ENCODE measurements at regions not wholly inside any gene's neighbourhood (a gene's known extent, or its start where the extent isn't known, plus 50 kb on each side); places are given as distances from the start of the nearest gene placed in this dataset.

DNA sequence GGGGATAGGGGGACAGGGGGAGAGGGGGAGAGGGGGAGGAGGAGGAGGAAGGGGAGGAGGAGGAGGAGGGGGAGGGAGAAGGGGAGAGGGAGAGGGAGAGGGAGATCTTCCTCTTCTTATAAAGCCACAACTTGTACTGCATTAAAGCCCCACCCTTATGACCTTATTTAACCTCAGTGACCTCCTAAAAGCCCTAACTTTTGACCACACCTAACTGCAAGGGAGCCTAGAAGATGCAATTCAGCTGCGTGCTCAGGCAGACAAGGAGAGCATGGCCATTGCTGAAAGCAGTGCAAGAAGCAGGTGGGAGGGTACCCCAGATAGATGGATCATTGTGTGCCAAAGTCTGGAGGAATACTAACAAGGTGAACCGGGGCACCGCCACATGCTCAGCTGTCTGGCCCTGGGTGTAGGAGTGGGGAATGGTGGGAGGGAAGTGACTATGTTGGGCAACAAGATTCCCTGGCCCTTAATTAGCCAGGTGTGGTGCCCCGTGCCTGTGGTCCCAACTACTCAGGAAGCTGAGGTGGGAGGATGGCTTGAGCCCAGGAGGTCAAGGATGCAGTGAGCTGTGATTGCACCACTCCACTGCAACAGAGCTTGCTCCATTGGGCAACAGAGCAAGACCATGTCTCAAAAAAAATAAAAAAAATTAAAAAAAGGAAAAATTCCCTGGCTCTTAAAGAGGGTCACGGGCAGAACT is 125.4 kb upstream of the BOD1 start:
- H3K9me3 ChIP-seq (ENCODE audit: insufficient read depth, low read length): no peaks in the 10 kb centered on the region; the same call in 1 of the 2 replicates
- TF ChIP-seq EZH2phosphoT487 (IDR thresholded peaks at IDR 0.05; ENCODE audit: low read depth): no peak
- TF ChIP-seq, protein P1, sequence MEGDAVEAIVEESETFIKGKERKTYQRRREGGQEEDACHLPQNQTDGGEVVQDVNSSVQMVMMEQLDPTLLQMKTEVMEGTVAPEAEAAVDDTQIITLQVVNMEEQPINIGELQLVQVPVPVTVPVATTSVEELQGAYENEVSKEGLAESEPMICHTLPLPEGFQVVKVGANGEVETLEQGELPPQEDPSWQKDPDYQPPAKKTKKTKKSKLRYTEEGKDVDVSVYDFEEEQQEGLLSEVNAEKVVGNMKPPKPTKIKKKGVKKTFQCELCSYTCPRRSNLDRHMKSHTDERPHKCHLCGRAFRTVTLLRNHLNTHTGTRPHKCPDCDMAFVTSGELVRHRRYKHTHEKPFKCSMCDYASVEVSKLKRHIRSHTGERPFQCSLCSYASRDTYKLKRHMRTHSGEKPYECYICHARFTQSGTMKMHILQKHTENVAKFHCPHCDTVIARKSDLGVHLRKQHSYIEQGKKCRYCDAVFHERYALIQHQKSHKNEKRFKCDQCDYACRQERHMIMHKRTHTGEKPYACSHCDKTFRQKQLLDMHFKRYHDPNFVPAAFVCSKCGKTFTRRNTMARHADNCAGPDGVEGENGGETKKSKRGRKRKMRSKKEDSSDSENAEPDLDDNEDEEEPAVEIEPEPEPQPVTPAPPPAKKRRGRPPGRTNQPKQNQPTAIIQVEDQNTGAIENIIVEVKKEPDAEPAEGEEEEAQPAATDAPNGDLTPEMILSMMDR (IDR thresholded peaks at IDR 0.05; ENCODE audit: low read depth, low read length): no peak
- no peak overlapping the region for H3K4me2 ChIP-seq (ENCODE audit: low read length)
- H4K20me1 ChIP-seq (ENCODE audit: insufficient read depth, low read length): no peaks in the 10 kb centered on the region
- no peak overlapping the region for H3K27ac ChIP-seq (ENCODE audit: low read length)
- H3K79me2 ChIP-seq (ENCODE audit: low read length): no peaks in the 10 kb centered on the region
- H3K4me3 ChIP-seq (ENCODE audit: low read length): no peak overlapping the region
- H3K27me3 ChIP-seq (ENCODE audit: low read depth, low read length): no peaks in the 10 kb centered on the region
- H3K4me1 ChIP-seq (ENCODE audit: low read length): peaks cover 59% of the 10 kb centered on the region
- no peak overlapping the region for H3K9ac ChIP-seq (ENCODE audit: low read length)
- no peaks in the 10 kb centered on the region for H3K36me3 ChIP-seq (replicated peaks; ENCODE audit: low read depth, low read length)
- no peak overlapping the region for H2AFZ ChIP-seq (ENCODE audit: low read depth, low read length)

DNA sequence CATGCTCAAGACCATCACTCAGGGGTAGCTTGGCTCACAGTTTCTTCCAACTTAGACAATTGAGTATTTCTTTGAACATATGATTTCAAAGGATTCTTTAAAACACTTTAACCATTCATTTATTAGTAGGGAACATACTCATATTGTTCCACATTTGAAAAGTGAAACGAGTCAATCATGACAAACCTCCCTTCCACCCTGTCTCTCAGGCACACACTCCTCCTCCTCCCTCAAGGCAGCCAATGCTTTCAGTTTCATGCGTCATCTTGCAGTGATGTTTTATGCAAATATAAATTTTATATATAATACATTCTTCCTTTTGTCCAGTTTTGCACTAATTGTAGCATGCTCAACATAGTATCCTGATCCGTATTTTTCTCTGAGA is 126.0 kb upstream of the BOD1 start:
- TF ChIP-seq, protein P1 (IDR thresholded peaks at IDR 0.05; ENCODE audit: low read depth, low read length): no peak
- TF ChIP-seq EZH2phosphoT487 (IDR thresholded peaks at IDR 0.05; ENCODE audit: low read depth): no peak
- no peak overlapping the region for H3K9ac ChIP-seq (ENCODE audit: low read length)

DNA sequence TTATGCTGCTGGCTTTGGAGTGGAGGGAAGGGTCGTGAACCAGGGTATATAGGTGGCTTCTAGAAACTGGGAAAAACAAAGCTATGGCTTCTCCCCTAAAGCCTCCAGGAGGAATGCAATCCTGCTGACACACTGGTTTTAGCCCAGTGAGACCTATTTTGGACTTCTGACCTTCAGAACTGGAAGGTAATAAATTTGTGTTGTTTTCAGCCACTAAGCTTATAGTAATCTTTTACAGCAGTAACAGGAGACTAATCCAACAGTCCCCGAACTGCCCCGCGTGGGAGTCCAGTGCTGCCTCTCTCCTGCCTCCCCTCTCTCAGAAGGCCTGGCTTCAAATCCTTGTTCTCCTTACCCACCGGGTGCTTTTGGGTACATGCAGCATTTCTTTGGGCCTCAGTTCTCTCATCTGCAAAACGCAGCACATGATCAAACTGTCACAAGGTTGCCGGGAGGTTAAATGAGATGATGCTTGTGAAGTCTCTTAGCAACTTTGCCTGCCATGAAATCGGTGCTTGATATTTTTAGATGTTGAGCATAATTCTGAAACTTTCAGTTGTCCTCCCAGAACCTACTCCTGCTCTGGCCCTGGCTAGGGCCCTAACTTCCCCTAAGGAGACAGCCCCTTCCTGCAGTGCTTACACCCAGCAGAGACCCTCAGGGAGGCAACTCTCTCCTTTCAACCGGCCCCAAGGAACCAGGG is 127.3 kb upstream of the BOD1 start:
- no peaks in the 10 kb centered on the region for H3K36me3 ChIP-seq (replicated peaks; ENCODE audit: low read depth, low read length)
- no peak overlapping the region for H3K4me3 ChIP-seq (ENCODE audit: low read length)
- peaks cover 48% of the 10 kb centered on the region for H3K4me1 ChIP-seq (ENCODE audit: low read length)
- no peaks in the 10 kb centered on the region for H3K79me2 ChIP-seq (ENCODE audit: low read length)
- no peaks in the 10 kb centered on the region; the same call in 1 of the 2 replicates for H3K9me3 ChIP-seq (ENCODE audit: insufficient read depth, low read length)
- H3K4me2 ChIP-seq (ENCODE audit: low read length): peak overlapping the region; percentile 63
- peak overlapping the region; percentile 42 for H3K27ac ChIP-seq (ENCODE audit: low read length)
- no peaks in the 10 kb centered on the region for H4K20me1 ChIP-seq (ENCODE audit: insufficient read depth, low read length)
- H3K27me3 ChIP-seq (ENCODE audit: low read depth, low read length): no peaks in the 10 kb centered on the region
- peak overlapping the region; percentile 56 for H2AFZ ChIP-seq (ENCODE audit: low read depth, low read length)
- H3K9ac ChIP-seq (ENCODE audit: low read length): peak overlapping the region; percentile 27; the same call in 1 of the 2 replicates
- TF ChIP-seq, protein P1 (IDR thresholded peaks at IDR 0.05; ENCODE audit: low read depth, low read length): no peak
- TF ChIP-seq EZH2phosphoT487 (IDR thresholded peaks at IDR 0.05; ENCODE audit: low read depth): no peak

More for the DNA sequence above, 126.0 kb upstream of the BOD1 start:
- Histone ChIP-seq H3K79me2 (ENCODE audit: low read length) (no peaks in the 10 kb centered on the region), H3K9me3 (ENCODE audit: insufficient read depth, low read length) (no peaks in the 10 kb centered on the region; the same call in 1 of the 2 replicates), H3K27me3 (ENCODE audit: low read depth, low read length) (no peaks in the 10 kb centered on the region), H3K4me1 (ENCODE audit: low read length) (peaks cover 53% of the 10 kb centered on the region), H3K4me3 (ENCODE audit: low read length) (no peak overlapping the region), H3K36me3 (replicated peaks; ENCODE audit: low read depth, low read length) (no peaks in the 10 kb centered on the region), H3K4me2 (ENCODE audit: low read length) (no peak overlapping the region), H4K20me1 (ENCODE audit: insufficient read depth, low read length) (no peaks in the 10 kb centered on the region), H3K27ac (ENCODE audit: low read length) (no peak overlapping the region), H2AFZ (ENCODE audit: low read depth, low read length) (no peak overlapping the region)

DNA sequence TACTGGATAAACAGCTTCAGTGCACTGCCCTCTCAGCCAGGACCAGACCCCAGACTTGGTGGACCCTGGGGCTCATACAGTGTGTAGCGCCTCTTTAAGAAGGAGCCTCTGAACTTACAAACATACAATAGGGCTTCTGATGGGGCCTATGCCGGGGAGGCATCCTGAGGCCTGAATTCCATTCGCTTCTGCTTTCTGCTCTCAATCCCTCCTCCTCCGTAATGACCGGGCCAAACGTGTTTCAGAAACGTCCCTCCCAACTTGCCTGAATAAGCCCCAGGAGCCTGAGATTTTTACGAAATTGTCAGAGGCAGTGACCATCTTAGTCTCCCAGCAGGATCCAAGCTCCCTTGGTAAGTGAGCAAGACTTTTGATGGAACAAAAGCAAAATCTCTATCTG is 128.1 kb upstream of the BOD1 start:
- no peaks in the 10 kb centered on the region for H3K36me3 ChIP-seq (replicated peaks; ENCODE audit: low read depth, low read length)

More for the DNA sequence above, 128.1 kb upstream of the BOD1 start:
- H3K9me3 ChIP-seq (ENCODE audit: insufficient read depth, low read length): no peaks in the 10 kb centered on the region; the same call in 1 of the 2 replicates
- H2AFZ ChIP-seq (ENCODE audit: low read depth, low read length): peak overlapping the region; percentile 56; the same call in 1 of the 2 replicates
- peak overlapping the region; percentile 27; the same call in 1 of the 2 replicates for H3K9ac ChIP-seq (ENCODE audit: low read length)
- H3K4me2 ChIP-seq (ENCODE audit: low read length): peak overlapping the region; percentile 63
- TF ChIP-seq, protein P1 (IDR thresholded peaks at IDR 0.05; ENCODE audit: low read depth, low read length): no peak
- TF ChIP-seq EZH2phosphoT487 (IDR thresholded peaks at IDR 0.05; ENCODE audit: low read depth): no peak
- no peak overlapping the region for H3K4me3 ChIP-seq (ENCODE audit: low read length)
- no peaks in the 10 kb centered on the region for H4K20me1 ChIP-seq (ENCODE audit: insufficient read depth, low read length)
- H3K27me3 ChIP-seq (ENCODE audit: low read depth, low read length): no peaks in the 10 kb centered on the region
- H3K4me1 ChIP-seq (ENCODE audit: low read length): peaks cover 48% of the 10 kb centered on the region
- no peaks in the 10 kb centered on the region for H3K79me2 ChIP-seq (ENCODE audit: low read length)
- peak overlapping the region; percentile 42 for H3K27ac ChIP-seq (ENCODE audit: low read length)
